ENCODE measurements at regions not wholly inside any gene's neighbourhood (a gene's known extent, or its start where the extent isn't known, plus 50 kb on each side); places are given as distances from the start of the nearest gene placed in this dataset.

GRCh38 chr5:28495876-28496275 lies 1457.5 kb upstream of the CDH9 start:
- Mint-ChIP-seq H3K27me3 (no peaks in the 10 kb centered on the region), H3K4me1 (ENCODE audit: low read depth) (no peaks in the 10 kb centered on the region), H3K9me3 (peaks cover 15% of the 10 kb centered on the region), H3K27ac (no peak overlapping the region), H3K36me3 (no peaks in the 10 kb centered on the region), H3K4me3 (no peak overlapping the region)
- ChIA-PET CTCF (no interaction called here), POLR2A (no interaction called here)
- intact Hi-C loops (cut with micrococcal nuclease) = no loop called here
- DNase-seq = no peak

- CTCF ChIA-PET = no interaction called here
- no peak overlapping the region for H3K27ac Mint-ChIP-seq
- H3K36me3 Mint-ChIP-seq = no peaks in the 10 kb centered on the region
- no peak for DNase-seq
- H3K4me3 Mint-ChIP-seq = no peak overlapping the region
- intact Hi-C loops (cut with micrococcal nuclease) = no loop called here
- H3K4me1 Mint-ChIP-seq (ENCODE audit: low read depth) = no peaks in the 10 kb centered on the region
- POLR2A ChIA-PET = no interaction called here
- H3K9me3 Mint-ChIP-seq = peaks cover 26% of the 10 kb centered on the region
- H3K27me3 Mint-ChIP-seq = no peaks in the 10 kb centered on the region
Observed at GRCh38 chr5:28493456-28493855, 1455.1 kb upstream of the CDH9 start.

- H3K27ac Mint-ChIP-seq = no peak overlapping the region
- intact Hi-C loops (cut with micrococcal nuclease) = no loop called here
- no peak overlapping the region for H3K4me3 Mint-ChIP-seq
- H3K36me3 Mint-ChIP-seq = no peaks in the 10 kb centered on the region
- DNase-seq = no peak
- ChIA-PET CTCF (no interaction called here), POLR2A (no interaction called here)
- H3K27me3 Mint-ChIP-seq = no peaks in the 10 kb centered on the region
- H3K4me1 Mint-ChIP-seq (ENCODE audit: low read depth) = no peaks in the 10 kb centered on the region
- H3K9me3 Mint-ChIP-seq = peaks cover 26% of the 10 kb centered on the region
Observed at GRCh38 chr5:28488752-28489151, 1450.4 kb upstream of the CDH9 start.

- H3K4me1 Mint-ChIP-seq (ENCODE audit: low read depth) = no peaks in the 10 kb centered on the region
Observed at GRCh38 chr5:28483327-28484025, 1445.1 kb upstream of the CDH9 start.

GRCh38 chr5:28473531-28474107 lies 1435.2 kb upstream of the CDH9 start:
- DNase-seq = no peak
- no peak overlapping the region for H3K4me3 Mint-ChIP-seq
- H3K27me3 Mint-ChIP-seq = no peaks in the 10 kb centered on the region
- no peak overlapping the region for H3K27ac Mint-ChIP-seq
- H3K36me3 Mint-ChIP-seq = no peaks in the 10 kb centered on the region
- POLR2A ChIA-PET = no interaction called here
- H3K4me1 Mint-ChIP-seq (ENCODE audit: low read depth) = no peaks in the 10 kb centered on the region
- CTCF ChIA-PET = no interaction called here
- peaks cover 18% of the 10 kb centered on the region for H3K9me3 Mint-ChIP-seq
- intact Hi-C loops (cut with micrococcal nuclease) = no loop called here

More at GRCh38 chr5:28483327-28484025, 1445.1 kb upstream of the CDH9 start:
- DNase-seq = no peak
- intact Hi-C loops (cut with micrococcal nuclease) = no loop called here
- ChIA-PET CTCF (no interaction called here), POLR2A (no interaction called here)
- Mint-ChIP-seq H3K36me3 (no peaks in the 10 kb centered on the region), H3K27me3 (no peaks in the 10 kb centered on the region), H3K4me3 (no peak overlapping the region), H3K9me3 (peaks cover 9% of the 10 kb centered on the region), H3K27ac (no peak overlapping the region)

- DNase-seq = no peak
- Mint-ChIP-seq H3K36me3 (no peaks in the 10 kb centered on the region), H3K9me3 (peaks cover 15% of the 10 kb centered on the region), H3K27me3 (no peaks in the 10 kb centered on the region), H3K4me3 (no peak overlapping the region), H3K27ac (no peak overlapping the region), H3K4me1 (ENCODE audit: low read depth) (no peaks in the 10 kb centered on the region)
- ChIA-PET CTCF (no interaction called here), POLR2A (no interaction called here)
- intact Hi-C loops (cut with micrococcal nuclease) = no loop called here
Observed at GRCh38 chr5:28468166-28468565, 1429.8 kb upstream of the CDH9 start.

- ChIA-PET CTCF (no interaction called here), POLR2A (no interaction called here)
- H3K4me3 Mint-ChIP-seq = no peak overlapping the region
- intact Hi-C loops (cut with micrococcal nuclease) = no loop called here
- no peaks in the 10 kb centered on the region for H3K27me3 Mint-ChIP-seq
- no peak overlapping the region for H3K27ac Mint-ChIP-seq
- H3K9me3 Mint-ChIP-seq = peaks cover 10% of the 10 kb centered on the region
- no peak for DNase-seq
- no peaks in the 10 kb centered on the region for H3K4me1 Mint-ChIP-seq (ENCODE audit: low read depth)
- H3K36me3 Mint-ChIP-seq = no peaks in the 10 kb centered on the region
Observed at GRCh38 chr5:28463728-28464127, 1425.3 kb upstream of the CDH9 start.

GRCh38 chr5:28451483-28451882 lies 1413.1 kb upstream of the CDH9 start:
- peaks cover 13% of the 10 kb centered on the region for H3K9me3 Mint-ChIP-seq
- CTCF ChIA-PET = no interaction called here

GRCh38 chr5:28450997-28451396 lies 1412.6 kb upstream of the CDH9 start:
- Mint-ChIP-seq H3K36me3 (no peaks in the 10 kb centered on the region), H3K27me3 (no peaks in the 10 kb centered on the region), H3K9me3 (peaks cover 13% of the 10 kb centered on the region), H3K27ac (no peak overlapping the region), H3K4me3 (no peak overlapping the region), H3K4me1 (ENCODE audit: low read depth) (no peaks in the 10 kb centered on the region)
- intact Hi-C loops (cut with micrococcal nuclease) = no loop called here
- no peak for DNase-seq
- ChIA-PET CTCF (no interaction called here), POLR2A (no interaction called here)

More at GRCh38 chr5:28451483-28451882, 1413.1 kb upstream of the CDH9 start:
- Mint-ChIP-seq H3K4me1 (ENCODE audit: low read depth) (no peaks in the 10 kb centered on the region), H3K36me3 (no peaks in the 10 kb centered on the region), H3K4me3 (no peak overlapping the region), H3K27me3 (no peaks in the 10 kb centered on the region), H3K27ac (no peak overlapping the region)
- no peak for DNase-seq
- POLR2A ChIA-PET = no interaction called here
- intact Hi-C loops (cut with micrococcal nuclease) = no loop called here

GRCh38 chr5:28448791-28449190 lies 1410.4 kb upstream of the CDH9 start:
- no peaks in the 10 kb centered on the region for H3K4me1 Mint-ChIP-seq (ENCODE audit: low read depth)
- CTCF ChIA-PET = no interaction called here
- no peak for DNase-seq
- POLR2A ChIA-PET = no interaction called here
- H3K9me3 Mint-ChIP-seq = peaks cover 23% of the 10 kb centered on the region
- intact Hi-C loops (cut with micrococcal nuclease) = no loop called here
- no peaks in the 10 kb centered on the region for H3K27me3 Mint-ChIP-seq
- no peaks in the 10 kb centered on the region for H3K36me3 Mint-ChIP-seq
- no peak overlapping the region for H3K4me3 Mint-ChIP-seq
- H3K27ac Mint-ChIP-seq = no peak overlapping the region

GRCh38 chr5:28430565-28431178 lies 1392.3 kb upstream of the CDH9 start:
- H3K27ac Mint-ChIP-seq = no peak overlapping the region

GRCh38 chr5:28421141-28421540 lies 1382.8 kb upstream of the CDH9 start:
- CTCF ChIA-PET = no interaction called here
- Mint-ChIP-seq H3K4me3 (no peak overlapping the region), H3K27ac (no peak overlapping the region), H3K9me3 (peaks cover 18% of the 10 kb centered on the region), H3K27me3 (no peaks in the 10 kb centered on the region), H3K36me3 (no peaks in the 10 kb centered on the region), H3K4me1 (ENCODE audit: low read depth) (no peaks in the 10 kb centered on the region)
- no peak for DNase-seq
- intact Hi-C loops (cut with micrococcal nuclease) = no loop called here
- POLR2A ChIA-PET = no interaction called here

More at GRCh38 chr5:28430565-28431178, 1392.3 kb upstream of the CDH9 start:
- no peaks in the 10 kb centered on the region for H3K36me3 Mint-ChIP-seq
- H3K9me3 Mint-ChIP-seq = peaks cover 18% of the 10 kb centered on the region
- no peaks in the 10 kb centered on the region for H3K27me3 Mint-ChIP-seq
- H3K4me1 Mint-ChIP-seq (ENCODE audit: low read depth) = no peaks in the 10 kb centered on the region
- no peak overlapping the region for H3K4me3 Mint-ChIP-seq
- POLR2A ChIA-PET = no interaction called here
- CTCF ChIA-PET = interaction anchor here (0.7 kb wide), 1 partner anchor 306 kb away, joined by 3 read pairs; no protein-coding TSS in a partner anchor
- intact Hi-C loops (cut with micrococcal nuclease) = no loop called here
- DNase-seq = no peak

- Mint-ChIP-seq H3K27ac (no peak overlapping the region), H3K9me3 (peaks cover 20% of the 10 kb centered on the region), H3K36me3 (no peaks in the 10 kb centered on the region), H3K4me1 (ENCODE audit: low read depth) (no peaks in the 10 kb centered on the region), H3K4me3 (no peak overlapping the region), H3K27me3 (no peaks in the 10 kb centered on the region)
- DNase-seq = no peak
- CTCF ChIA-PET = no interaction called here
- intact Hi-C loops (cut with micrococcal nuclease) = no loop called here
- POLR2A ChIA-PET = no interaction called here
Observed at GRCh38 chr5:28415791-28416443, 1377.5 kb upstream of the CDH9 start.

Data from activated CD4-positive, alpha-beta memory T cell treated with anti-CD3 and anti-CD28 coated beads for 36 hours (primary cell).